ENCODE measurements at regions not wholly inside any gene's neighbourhood (a gene's known extent, or its start where the extent isn't known, plus 50 kb on each side); places are given as distances from the start of the nearest gene placed in this dataset.

GRCh38 chr13:68727165-68727564 lies 1380.5 kb upstream of the ATXN8OS start:
- BruUV-seq (replicated peaks) = no TSS peak
- DNase-seq (ENCODE audit: low read depth, low spot score) (no peak), ATAC-seq (no peak)
- TF ChIP-seq REST (IDR thresholded peaks at IDR 0.05; ENCODE audit: insufficient read depth in 1 of 2, low read depth in 2 of 2, low read length in 1 of 2) (no peak), CTCF (IDR thresholded peaks at IDR 0.05) (no peak), POLR2AphosphoS5 (IDR thresholded peaks at IDR 0.05; ENCODE audit: low read depth, low read length) (no peak)
- Histone ChIP-seq H3K27me3 (ENCODE audit: control insufficient read depth, insufficient read depth, low read length) (no peaks in the 10 kb centered on the region), H3K27ac (ENCODE audit: low read length) (no peak overlapping the region), H3K4me3 (ENCODE audit: low read depth in 2 of 2, low read length in 2 of 2) (no peak overlapping the region), H3K36me3 (ENCODE audit: control insufficient read depth, insufficient read depth, low read length) (no peaks in the 10 kb centered on the region), H3K4me1 (ENCODE audit: control insufficient read depth, insufficient read depth, low read length) (no peaks in the 10 kb centered on the region), H3K9me3 (ENCODE audit: control insufficient read depth, insufficient read depth, low read depth, low read length) (no peaks in the 10 kb centered on the region)
- intact Hi-C loops (cut with micrococcal nuclease; ENCODE audit: unreplicated experiment) (no loop called here), in situ Hi-C loops (cut with HindIII; ENCODE audit: low pct_unique_long_range_greater_than_20kb, low sequenced_read_pairs) (no loop called here)
- ChIA-PET CTCF (no interaction called here), POLR2A (no interaction called here)

- Histone ChIP-seq H3K27me3 (ENCODE audit: control insufficient read depth, insufficient read depth, low read length) (no peaks in the 10 kb centered on the region), H3K9me3 (ENCODE audit: control insufficient read depth, insufficient read depth, low read depth, low read length) (no peaks in the 10 kb centered on the region), H3K4me1 (ENCODE audit: control insufficient read depth, insufficient read depth, low read length) (no peaks in the 10 kb centered on the region), H3K4me3 (ENCODE audit: low read depth in 2 of 2, low read length in 2 of 2) (no peak overlapping the region), H3K36me3 (ENCODE audit: control insufficient read depth, insufficient read depth, low read length) (no peaks in the 10 kb centered on the region), H3K27ac (ENCODE audit: low read length) (no peak overlapping the region)
- POLR2A ChIA-PET = no interaction called here
- DNase-seq (ENCODE audit: low read depth, low spot score) (no peak), ATAC-seq (no peak)
- CTCF ChIA-PET = no interaction called here
- TF ChIP-seq SIN3A (IDR thresholded peaks at IDR 0.05; ENCODE audit: borderline replicate concordance, insufficient read depth, low read depth, low read length) (no peak), REST (IDR thresholded peaks at IDR 0.05; ENCODE audit: insufficient read depth in 1 of 2, low read depth in 2 of 2, low read length in 1 of 2) (no peak), POLR2AphosphoS5 (IDR thresholded peaks at IDR 0.05; ENCODE audit: low read depth, low read length) (no peak), CTCF (IDR thresholded peaks at IDR 0.05) (no peak), TCF7L2 (IDR thresholded peaks at IDR 0.05; ENCODE audit: low read depth, low read length) (no peak)
- BruUV-seq (replicated peaks) = no TSS peak
- in situ Hi-C loops (cut with HindIII; ENCODE audit: low pct_unique_long_range_greater_than_20kb, low sequenced_read_pairs) (no loop called here), intact Hi-C loops (cut with micrococcal nuclease; ENCODE audit: unreplicated experiment) (no loop called here)
Measured at GRCh38 chr13:68719815-68720214, 1387.8 kb upstream of the ATXN8OS start.
